GM18858 (cell line): ENCODE measurements at regions not wholly inside any gene's neighbourhood (a gene's known extent, or its start where the extent isn't known, plus 50 kb on each side); places are given as distances from the start of the nearest gene placed in this dataset.
"Not testable (repeated sequence)": the region's sequence is repeated elsewhere in the genome, so short reads cannot be mapped to it uniquely, and the experiment has no call there.

ENCODE experiments used
- ATAC-seq: cut with Tn5 transposase; IDR thresholded peaks from one replicate; pipeline ENCODE4 v1.9.1; 2021; ENCODE audit not compliant: unreplicated experiment

- ATAC-seq = no peak
These were observed 226.5 kb upstream of the NREP start for GRCh38 chr5:111983459-111983858.

GRCh38 chr5:111977436-111977829 is 220.4 kb upstream of the NREP start:
- no peak for ATAC-seq

- ATAC-seq = no peak
These were observed 219.9 kb upstream of the NREP start for GRCh38 chr5:111976705-111977435.

- no peak for ATAC-seq
These were observed 218.1 kb upstream of the NREP start for GRCh38 chr5:111975133-111975532.

- ATAC-seq = no peak
These were observed 217.0 kb upstream of the NREP start for GRCh38 chr5:111973961-111974360.

GRCh38 chr5:111972548-111972947 is 215.6 kb upstream of the NREP start:
- ATAC-seq = no peak

GRCh38 chr5:111972080-111972479 is 215.1 kb upstream of the NREP start:
- ATAC-seq = no peak

- ATAC-seq = no peak
These were observed 211.5 kb upstream of the NREP start for GRCh38 chr5:111968459-111968858.

GRCh38 chr5:111967463-111967862 is 210.5 kb upstream of the NREP start:
- ATAC-seq = no peak

GRCh38 chr5:111966290-111966689 is 209.3 kb upstream of the NREP start:
- no peak for ATAC-seq

- ATAC-seq = no peak
These were observed 206.6 kb upstream of the NREP start for GRCh38 chr5:111963555-111963954.

GRCh38 chr5:111962906-111963305 is 205.9 kb upstream of the NREP start:
- no peak for ATAC-seq

GRCh38 chr5:111961862-111962261 is 204.9 kb upstream of the NREP start:
- no peak for ATAC-seq

GRCh38 chr5:111960476-111961215 is 203.7 kb upstream of the NREP start:
- no peak for ATAC-seq

GRCh38 chr5:111958851-111959250 is 201.9 kb upstream of the NREP start:
- ATAC-seq = no peak

GRCh38 chr5:111956765-111957164 is 199.8 kb upstream of the NREP start:
- ATAC-seq = not testable (repeated sequence)

- peak; percentile 60 for ATAC-seq
These were observed 197.8 kb upstream of the NREP start for GRCh38 chr5:111954516-111955395.

- no peak for ATAC-seq
These were observed 196.5 kb upstream of the NREP start for GRCh38 chr5:111953351-111954127.

GRCh38 chr5:111952555-111952954 is 195.6 kb upstream of the NREP start:
- ATAC-seq = no peak

GRCh38 chr5:111950660-111951059 is 193.7 kb upstream of the NREP start:
- no peak for ATAC-seq
